ENCODE measurements at regions not wholly inside any gene's neighbourhood (a gene's known extent, or its start where the extent isn't known, plus 50 kb on each side); places are given as distances from the start of the nearest gene placed in this dataset.
A peak's percentile ranks its signal among the peaks of the same experiment; 100 is the strongest.
"Not testable (repeated sequence)": the region's sequence is repeated elsewhere in the genome, so short reads cannot be mapped to it uniquely, and the experiment has no call there.

GRCh38 chr10:25811052-25811685, 122.9 kb upstream of the MYO3A start:
- DNase-seq: no peak

GRCh38 chr10:25813511-25813910, 120.5 kb upstream of the MYO3A start:
- no peak for DNase-seq

- DNase-seq: no peak
Measured at GRCh38 chr10:25815236-25815635, 118.8 kb upstream of the MYO3A start.

GRCh38 chr10:25815999-25816768, 117.8 kb upstream of the MYO3A start:
- DNase-seq: peak; percentile 57

GRCh38 chr10:25817200-25817599, 116.8 kb upstream of the MYO3A start:
- no peak for DNase-seq

- DNase-seq: no peak
Measured at GRCh38 chr10:25818751-25819150, 115.3 kb upstream of the MYO3A start.

DNA sequence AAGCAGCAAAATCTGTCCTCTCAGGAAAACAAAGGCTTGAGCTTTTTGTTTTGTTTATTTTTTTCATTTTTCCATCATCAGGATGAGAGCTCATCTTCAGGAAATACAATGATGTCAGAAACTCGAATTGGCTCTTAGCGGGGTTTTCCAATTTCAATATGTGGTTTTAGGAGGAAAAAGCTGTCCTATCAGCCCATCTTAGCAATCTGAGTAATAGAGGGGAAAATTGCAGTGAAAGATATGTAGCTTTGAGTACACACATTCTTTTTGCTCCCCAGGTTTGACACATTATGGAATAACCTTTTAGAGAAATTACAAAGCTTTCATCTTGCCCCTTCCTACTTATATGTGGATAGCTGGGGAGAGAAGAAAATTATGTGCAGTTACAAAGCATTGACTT, 113.6 kb upstream of the MYO3A start:
- DNase-seq: no peak

GRCh38 chr10:25820874-25821273, 113.2 kb upstream of the MYO3A start:
- no peak for DNase-seq

DNA sequence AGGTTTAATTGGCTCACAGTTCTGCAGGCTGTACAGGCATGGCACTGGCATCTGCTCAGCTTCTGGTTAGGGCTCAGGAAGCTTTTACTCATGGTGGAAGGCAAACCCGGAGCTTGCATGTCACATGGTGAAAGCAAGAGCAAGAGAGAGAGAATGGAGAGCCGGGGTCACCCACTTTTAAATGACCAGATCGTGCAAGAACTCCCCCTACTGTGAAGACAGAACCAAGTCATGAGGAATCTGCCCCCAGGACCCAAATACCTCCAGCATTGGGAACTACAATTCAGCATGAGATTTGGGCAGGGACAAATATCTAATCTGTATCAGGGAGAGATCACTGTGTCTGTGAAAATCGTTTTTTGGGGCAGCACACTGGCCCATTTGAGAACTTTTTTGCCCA, 110.0 kb upstream of the MYO3A start:
- DNase-seq: no peak

- DNase-seq: peak; percentile 77
Measured at GRCh38 chr10:25828475-25828874, 105.6 kb upstream of the MYO3A start.

- DNase-seq: no peak
Measured at GRCh38 chr10:25831080-25831479, 102.9 kb upstream of the MYO3A start.

- no peak for DNase-seq
Measured at GRCh38 chr10:25839683-25840082, 94.3 kb upstream of the MYO3A start.

- not testable (repeated sequence) for DNase-seq
Measured at GRCh38 chr10:25840875-25841274, 93.2 kb upstream of the MYO3A start.

DNA sequence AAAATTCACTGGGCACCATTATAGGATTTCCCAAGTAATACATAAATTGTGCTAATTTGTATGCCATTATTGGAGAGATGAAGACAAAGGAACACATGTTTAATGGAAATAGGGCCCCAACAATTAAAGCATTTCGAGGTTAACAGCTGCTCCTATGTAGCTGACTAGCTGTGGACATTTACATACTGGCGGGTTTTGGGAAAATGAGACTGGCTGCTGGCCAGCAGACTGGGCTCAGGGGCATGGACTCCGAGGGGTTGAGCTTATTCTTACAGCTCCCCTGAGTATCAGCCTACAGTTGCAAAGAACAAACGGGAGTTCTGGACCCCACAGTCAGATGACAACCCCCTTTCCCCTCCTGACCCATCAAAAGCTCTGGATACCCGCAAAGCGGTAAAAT, 91.9 kb upstream of the MYO3A start:
- no peak for DNase-seq

DNA sequence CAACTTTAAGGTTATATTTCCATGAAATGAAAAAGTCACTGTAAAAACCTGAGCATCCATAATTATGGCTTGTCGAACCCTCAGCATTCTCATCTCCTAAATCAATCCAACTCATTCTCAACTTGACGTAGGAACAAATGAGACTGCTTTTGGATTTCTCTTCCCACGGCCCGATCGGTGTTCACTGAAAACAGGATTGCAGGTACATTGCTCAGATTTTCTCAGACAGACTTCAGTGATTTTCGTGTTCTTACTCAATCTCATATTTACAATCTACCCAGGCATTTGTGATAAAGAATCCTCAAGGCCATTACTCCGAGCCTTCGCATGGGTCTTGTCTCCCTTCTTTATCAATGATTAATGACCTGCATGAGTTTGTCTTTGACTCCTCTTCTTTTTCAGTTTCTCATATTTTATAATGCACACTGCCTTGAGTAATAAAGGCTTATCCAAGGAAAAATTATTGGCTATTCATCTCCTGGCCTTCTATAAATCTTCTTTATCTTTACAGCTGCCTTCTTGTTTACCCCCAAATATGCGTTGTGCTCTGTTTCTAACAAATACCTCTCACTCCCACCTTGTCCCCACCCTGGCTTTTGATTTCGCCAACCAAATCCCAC, 90.4 kb upstream of the MYO3A start:
- DNase-seq: no peak

DNA sequence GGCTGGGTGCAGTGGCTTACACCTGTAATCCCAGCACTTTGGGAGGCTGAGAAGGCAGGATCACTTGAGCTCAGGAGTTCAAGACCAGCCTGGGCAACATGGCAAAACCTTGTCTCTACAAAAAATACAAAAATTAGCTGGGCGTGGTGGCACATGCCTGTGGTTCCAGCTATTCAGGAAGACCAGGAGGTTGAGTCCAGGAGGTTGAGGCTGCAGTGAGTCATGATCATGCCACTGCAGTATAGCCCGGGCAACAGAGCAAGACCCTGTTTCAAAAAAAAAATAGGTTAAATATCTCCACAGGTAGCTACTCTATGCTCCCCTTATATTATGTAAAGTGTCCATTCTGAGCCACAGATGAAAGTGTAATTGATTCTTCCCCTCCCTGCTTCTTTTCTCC, 89.3 kb upstream of the MYO3A start:
- not testable (repeated sequence) for DNase-seq

- DNase-seq: no peak
Measured at GRCh38 chr10:25849268-25849667, 84.8 kb upstream of the MYO3A start.

DNA sequence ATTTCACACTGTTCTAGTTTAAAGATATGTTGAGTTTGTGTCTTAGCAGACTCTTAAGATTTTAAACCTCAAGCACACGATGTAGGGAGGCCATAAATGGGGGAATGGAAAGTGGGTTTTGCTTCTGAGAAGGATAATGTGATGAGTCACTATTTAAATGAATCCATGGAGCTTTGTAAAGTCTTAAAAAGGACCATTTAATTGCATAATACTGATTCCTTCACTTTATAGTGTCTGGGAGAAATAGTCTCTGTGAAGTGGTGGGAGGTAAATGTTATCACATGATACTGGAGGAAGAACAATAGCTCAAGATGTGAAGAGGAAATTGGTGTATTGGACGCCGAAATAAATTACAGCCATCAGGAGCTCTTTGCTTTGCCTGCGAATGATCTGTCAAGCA, 84.0 kb upstream of the MYO3A start:
- no peak for DNase-seq

DNA sequence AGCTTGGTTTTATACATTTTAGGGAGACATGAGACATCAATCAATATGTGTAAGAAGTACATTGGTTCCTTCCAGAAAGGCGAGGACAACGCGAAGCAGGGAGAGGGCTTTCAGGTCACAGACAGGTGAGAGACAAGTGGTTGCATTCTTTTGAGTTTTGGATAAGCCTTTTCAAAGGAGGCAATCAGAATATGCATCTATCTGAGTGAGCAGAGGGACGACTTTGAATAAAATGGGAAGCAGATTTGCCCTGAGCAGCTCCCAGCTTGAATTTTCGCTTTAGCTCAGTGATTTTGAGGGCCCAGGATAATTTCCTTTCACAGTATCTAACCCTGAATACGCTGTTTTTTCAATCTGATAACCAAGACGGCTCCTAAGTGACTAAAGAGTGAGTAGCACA, 82.5 kb upstream of the MYO3A start:
- DNase-seq: no peak

DNA sequence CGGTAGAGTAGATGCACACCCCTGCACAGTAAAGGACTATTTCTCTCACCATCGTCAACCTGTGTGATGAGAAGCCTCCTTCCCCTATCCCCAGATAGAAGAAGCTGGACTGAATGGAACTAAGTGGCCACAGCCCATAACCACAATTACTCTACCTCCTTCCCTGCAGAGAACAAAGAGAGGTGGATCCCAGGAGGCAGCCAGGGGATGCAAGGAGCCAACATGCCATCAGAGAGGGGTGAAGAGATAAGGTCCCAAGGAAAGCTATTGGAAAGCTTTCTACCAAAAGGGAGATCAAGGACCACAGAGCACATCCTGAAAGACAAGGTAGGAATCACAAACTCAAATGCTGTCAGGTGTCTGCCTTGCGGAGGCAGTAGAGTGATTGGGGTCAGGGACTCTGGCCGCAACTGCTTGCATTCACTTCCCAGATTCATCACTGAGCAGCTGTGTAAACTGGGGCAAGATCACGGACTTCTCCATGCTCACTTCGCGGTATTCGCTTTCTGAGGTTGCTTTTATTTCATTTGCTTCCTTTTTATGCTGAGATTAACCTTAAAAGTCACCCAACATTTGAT, 81.6 kb upstream of the MYO3A start:
- no peak for DNase-seq

- DNase-seq: no peak
Measured at GRCh38 chr10:25858076-25858475, 76.0 kb upstream of the MYO3A start.

- DNase-seq: no peak
Measured at GRCh38 chr10:25865267-25865666, 68.8 kb upstream of the MYO3A start.

GRCh38 chr10:25867321-25867720, 66.7 kb upstream of the MYO3A start:
- DNase-seq: no peak

- no peak for DNase-seq
Measured at GRCh38 chr10:25869067-25869591, 64.9 kb upstream of the MYO3A start.
